Stimulated activated CD8-positive, alpha-beta memory T cell treated with anti-CD3 and anti-CD28 coated beads, Interleukin-4, amount 100 ng/mL, for 48 hours (primary cell): ENCODE measurements at regions not wholly inside any gene's neighbourhood (a gene's known extent, or its start where the extent isn't known, plus 50 kb on each side); places are given as distances from the start of the nearest gene placed in this dataset.

ENCODE experiments used
- DNase-seq: peaks from one replicate; pipeline ENCODE4 v3.0.0-alpha.2; 2020

GRCh38 chr6:43878823-43879495 is 108.9 kb downstream of the VEGFA start:
- DNase-seq = no peak

DNA sequence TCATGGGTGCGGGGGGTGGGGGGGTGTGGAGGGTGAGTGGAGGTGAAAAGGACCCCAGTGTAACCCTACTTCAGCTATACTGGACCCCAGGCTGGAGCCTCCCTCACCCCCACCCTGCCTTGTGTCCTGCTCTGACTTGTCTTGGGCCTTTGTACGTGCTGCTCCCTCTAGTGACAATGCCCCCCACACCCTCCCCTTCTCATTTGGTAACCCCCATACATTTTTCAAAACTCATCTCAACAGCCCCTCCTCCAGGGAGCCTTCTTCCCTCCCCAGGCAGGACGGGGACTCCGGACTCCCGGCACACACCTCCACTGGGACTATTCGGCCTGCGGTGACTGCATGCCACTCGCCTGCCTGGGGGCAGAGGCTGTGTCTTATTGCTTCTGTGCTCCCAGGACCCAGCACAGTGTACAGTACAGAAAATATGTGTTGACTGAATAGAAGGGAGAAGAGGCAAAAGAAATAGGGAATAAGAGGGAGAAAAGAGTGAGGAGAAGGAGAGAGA is 108.2 kb downstream of the VEGFA start:
- DNase-seq = no peak

GRCh38 chr6:43877463-43878126 is 107.6 kb downstream of the VEGFA start:
- DNase-seq = no peak

DNA sequence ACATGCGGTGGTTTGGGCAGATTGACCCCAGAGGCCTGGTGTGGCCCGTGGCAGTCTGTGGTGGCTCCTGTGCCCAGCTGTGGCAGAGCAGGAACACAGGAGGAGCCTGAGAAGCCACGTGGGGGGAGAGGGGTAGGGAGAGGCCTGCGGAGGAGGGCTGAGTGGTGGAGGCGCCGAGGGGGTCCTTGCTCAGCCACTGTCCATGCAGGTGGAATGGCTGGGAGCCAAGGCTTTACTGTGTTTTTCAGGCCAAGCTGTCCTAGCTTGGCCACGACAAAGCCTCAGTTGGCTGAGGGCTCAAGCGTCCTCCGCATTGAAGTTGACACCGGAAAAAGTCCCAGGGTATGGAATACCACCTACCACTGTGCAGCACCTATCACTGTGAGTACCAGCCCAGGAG is 107.0 kb downstream of the VEGFA start:
- DNase-seq = no peak

GRCh38 chr6:43876602-43877001 is 106.6 kb downstream of the VEGFA start:
- no peak for DNase-seq

DNA sequence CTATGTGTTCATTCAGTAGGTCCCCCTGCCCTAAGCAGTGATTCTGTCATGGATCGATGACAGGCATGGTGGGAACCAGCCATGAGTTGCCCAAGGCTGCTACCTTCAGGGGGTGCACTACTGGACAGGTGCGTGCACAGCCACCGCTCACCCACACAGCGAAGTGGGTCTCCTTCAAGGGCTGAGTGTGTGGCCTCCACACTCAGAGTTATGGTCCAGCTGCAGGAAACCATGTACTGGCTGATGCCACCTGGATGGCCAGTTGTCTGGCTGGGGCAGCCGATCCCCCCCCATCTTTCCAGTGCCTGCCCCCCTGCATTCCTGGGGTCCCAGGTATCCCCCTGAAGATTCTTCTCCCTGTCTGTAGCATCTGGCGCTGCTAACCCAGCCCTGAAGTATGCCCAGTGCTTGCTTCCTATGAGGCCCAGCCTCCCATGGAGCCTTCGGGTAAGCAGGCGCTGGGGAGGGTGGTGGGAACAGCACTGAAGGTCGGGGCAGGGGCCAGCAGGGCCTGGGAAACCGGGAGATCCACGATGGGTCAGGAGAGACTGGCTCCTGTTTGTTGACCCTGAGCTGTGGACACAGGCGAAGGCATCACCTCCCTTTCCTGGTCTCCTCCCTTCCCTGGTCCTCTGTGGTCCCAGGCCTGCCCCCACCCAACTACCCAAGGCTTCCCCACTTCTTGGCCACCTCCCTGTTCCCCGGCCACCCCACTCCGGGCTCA is 106.0 kb downstream of the VEGFA start:
- DNase-seq = no peak

GRCh38 chr6:43874814-43875590 is 105.0 kb downstream of the VEGFA start:
- no peak for DNase-seq

DNA sequence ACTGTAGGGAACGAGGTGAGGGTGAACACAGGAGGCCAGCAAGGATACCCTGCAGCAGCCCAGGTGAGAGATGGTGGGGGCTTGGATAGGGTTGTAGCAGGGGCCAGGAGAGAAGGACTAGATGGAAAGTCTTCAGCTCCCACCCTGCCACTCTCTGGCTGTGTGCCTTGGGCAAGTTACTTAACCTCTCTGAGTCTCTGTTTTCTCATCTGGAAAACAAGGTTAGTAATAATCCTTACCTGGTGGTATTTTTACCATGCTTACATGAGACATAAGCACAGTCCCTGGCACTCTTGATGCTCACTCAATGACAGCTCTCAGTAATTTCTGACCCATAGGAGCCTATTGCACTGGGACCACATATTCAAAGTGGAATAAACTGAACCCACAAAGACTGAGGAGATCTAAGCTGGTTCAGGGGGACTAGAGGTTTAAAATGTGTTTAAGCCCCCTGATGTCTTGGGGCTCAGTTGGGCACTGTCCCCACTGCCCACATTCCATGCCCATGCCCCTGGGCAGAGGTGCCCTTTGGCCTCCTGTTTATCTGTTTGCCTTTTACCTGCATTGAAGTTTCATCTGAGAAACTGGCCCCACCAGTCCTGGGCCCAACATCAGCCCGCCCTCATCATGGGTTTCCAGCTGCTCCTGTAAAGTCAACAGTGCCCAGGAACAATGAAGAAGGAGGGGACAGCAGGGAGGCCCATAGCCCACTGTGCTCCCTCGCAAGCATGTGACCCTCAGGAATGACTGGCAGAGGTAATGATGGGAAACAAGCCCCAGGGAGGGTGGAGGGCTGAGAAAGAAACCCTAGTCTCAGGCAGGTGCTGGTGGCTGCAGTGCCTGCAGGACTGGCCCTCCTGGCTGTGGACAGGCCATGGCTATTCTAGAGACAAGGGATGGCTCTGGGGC is 104.0 kb downstream of the VEGFA start:
- no peak for DNase-seq

DNA sequence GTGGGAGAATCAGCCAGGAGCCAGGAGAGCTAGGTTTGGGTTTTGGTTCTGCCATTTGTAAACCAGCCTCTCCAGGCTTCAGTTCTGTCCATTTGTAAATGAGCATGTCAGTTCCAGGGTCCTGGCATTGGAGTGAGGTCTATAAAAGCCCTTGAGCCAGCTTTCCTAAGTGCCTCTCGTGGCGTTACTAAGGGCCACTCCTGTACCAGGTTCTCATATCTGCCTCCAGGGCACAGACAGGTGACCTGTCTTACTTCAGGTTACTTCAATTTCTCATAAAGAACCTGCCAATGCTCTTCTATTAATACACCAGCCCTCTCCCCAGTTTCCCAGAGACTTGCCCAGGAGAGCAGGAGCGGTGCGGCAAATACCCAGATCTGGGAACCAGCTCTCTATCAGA is 101.9 kb downstream of the VEGFA start:
- DNase-seq = no peak

GRCh38 chr6:43871284-43871683 is 101.3 kb downstream of the VEGFA start:
- DNase-seq = no peak

DNA sequence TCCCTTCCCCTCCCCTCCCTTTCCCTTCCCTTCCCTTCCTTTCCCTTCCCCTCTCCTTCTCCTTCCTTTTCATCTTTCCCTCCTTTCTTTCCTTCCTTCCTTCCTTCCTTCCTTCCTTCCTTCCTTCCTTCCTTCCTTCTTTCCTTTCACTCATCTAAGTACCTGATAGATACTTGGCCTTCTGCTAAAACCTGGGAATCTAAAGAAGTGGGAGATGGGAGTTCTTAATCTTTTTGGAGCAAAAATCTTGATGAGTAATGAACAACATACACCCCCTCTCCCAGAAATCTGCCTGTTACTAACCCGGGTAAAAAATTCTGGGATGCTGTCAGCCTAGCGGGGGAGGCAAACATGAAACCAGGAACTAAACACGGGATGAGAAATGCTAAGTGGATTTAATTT is 100.7 kb downstream of the VEGFA start:
- DNase-seq = no peak

DNA sequence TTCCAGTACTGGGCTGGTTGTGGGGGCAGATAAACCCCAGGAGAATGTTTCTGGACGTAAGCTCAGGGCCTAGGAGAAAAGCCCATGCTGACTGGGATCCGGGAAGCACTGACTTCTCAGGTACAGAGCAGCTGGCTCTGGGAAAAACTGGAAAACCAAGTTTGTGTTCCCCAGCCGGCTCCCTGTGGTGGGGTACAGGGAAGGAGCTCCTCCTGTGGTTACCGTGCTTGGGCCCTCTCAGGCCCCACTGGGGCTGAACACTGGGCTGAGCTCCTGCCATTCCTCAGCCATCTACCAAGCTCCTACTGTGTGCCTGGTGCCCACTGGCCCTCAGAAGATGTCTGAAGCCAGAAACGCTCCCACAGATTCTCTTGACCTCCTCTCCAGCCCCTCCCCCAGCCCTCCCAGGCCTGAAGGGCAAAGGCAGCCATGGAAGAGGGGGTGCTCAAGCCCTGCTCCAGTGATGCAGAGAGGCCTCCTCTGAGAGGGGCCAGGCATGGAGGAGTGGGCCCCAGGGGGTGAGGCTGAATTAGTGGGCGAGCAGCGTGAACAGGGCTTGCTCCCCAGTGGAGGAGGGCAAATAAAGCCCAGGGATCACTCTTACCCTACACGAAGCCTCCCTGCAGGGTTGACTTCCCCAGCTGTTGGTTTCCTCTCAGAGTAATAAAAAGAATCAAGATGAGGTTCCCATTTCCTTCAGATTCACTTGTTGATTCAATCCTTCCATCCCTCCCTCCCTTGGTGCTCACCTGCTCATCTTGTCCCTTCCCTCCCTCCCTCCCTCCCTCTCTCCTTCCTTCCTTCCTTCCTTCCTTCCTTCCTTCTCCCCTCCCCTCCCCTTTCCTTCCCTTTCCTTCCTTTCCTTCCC is 100.0 kb downstream of the VEGFA start:
- DNase-seq = no peak

GRCh38 chr6:43869079-43869710 is 99.2 kb downstream of the VEGFA start:
- DNase-seq = no peak

DNA sequence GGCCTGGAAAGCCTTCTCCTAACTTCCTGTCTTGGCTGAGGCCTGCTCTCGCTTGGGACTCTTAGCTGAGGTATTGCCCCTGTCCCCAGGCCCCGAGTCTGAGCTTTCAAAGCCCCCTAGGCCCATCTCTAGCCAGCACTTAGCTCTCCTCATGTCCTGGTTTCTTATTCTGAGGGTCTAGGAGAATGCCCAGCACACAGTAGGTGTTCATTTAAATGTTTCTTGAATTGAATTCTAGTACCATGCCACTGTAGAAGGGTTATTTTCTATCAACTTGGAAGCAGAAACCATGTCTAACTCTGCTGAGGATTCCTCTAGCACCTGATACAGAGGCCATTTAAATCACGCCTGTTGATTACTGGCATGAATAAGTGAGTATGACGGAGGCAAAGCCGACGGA is 98.5 kb downstream of the VEGFA start:
- DNase-seq = no peak

DNA sequence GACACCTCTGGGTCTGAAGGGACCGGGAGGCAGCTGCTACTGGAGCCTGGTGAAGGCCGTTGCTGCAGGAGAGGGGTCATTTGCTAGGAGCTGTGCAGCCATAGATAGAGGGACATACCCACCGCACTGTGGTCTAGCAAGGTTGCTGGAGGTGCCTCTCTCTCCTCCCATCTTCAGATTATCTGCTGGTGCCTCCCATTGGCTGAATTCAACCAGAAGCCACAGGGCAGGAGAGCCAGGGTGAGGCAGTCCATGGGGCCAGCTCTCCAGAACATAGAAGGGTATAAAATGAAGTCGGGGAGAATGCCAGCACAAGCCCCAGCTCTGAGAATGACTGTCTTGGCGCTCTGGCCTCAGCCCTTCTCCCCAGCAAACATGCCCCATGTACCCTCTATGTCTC is 98.0 kb downstream of the VEGFA start:
- no peak for DNase-seq

GRCh38 chr6:43867246-43867645 is 97.2 kb downstream of the VEGFA start:
- no peak for DNase-seq

DNA sequence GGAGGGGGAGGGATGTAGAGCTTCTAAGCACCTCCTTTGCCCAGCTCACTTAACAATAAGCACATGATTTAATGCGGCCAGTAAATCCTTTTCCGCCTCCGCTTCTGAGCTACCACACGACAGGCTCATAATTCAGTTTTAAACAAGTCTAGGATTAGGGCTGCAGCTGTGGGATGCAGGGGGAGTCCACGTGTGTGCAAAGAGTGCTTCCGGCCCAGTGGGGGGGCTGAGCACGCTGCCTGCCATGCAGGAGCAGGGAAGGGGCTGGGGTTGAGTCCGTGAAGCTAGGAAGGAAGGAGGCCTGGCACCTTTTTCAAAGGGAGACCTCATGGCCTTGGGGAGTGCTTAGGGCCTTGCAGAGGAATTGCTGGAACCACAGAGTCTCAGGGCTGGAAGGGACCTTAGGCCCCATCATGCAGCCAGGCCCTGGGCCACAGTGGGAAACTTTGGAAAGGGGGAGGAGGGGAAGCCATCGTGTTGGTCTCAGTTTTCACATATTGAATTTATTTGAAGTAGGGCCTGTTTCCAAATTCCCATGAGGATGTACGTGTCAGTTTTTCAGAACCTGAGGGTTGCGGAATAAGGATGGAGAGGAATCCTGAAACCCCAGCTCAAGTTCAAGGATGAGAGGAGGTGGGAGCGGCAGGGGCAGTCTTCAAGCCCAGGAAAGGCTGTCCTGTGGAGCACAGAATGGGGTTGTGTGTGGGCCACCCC is 96.1 kb downstream of the VEGFA start:
- no peak for DNase-seq

- DNase-seq = no peak
These were observed 95.1 kb downstream of the VEGFA start for GRCh38 chr6:43865086-43865485.

- DNase-seq = no peak
These were observed 92.9 kb downstream of the VEGFA start for GRCh38 chr6:43862925-43863324.
